Naive B cell (primary cell): ENCODE measurements at regions not wholly inside any gene's neighbourhood (a gene's known extent, or its start where the extent isn't known, plus 50 kb on each side); places are given as distances from the start of the nearest gene placed in this dataset.

Source experiments
- ATAC-seq, 2 donors: fragments of 150-1000 bp; cut with Tn5 transposase; 2 replicates each; pipeline ENCODE4 v1.10.0; 2021; ENCODE audit warnings: low read depth in 2 of 2, mild to moderate bottlenecking in 2 of 2, moderate library complexity in 2 of 2
- DNase-seq: peaks from one replicate; pipeline ENCODE4 v3.0.0; 2022
- H3K27ac Mint-ChIP-seq, 6 donors: one replicate each; pipeline ENCODE4 v1.8.0; 2020 to 2022; ENCODE audit warnings: mild to moderate bottlenecking in 6 of 6, mixed read lengths in 6 of 6, moderate library complexity in 5 of 6, inconsistent platforms in 2 of 6
- H3K27me3 Mint-ChIP-seq, 3 donors: one replicate each; pipeline ENCODE4 v1.8.0; 2021 to 2022; ENCODE audit warnings: mixed read lengths in 3 of 3, mild to moderate bottlenecking in 1 of 3
- H3K36me3 Mint-ChIP-seq, 2 donors: one replicate each; pipeline ENCODE4 v1.8.0; 2020 to 2022; ENCODE audit warnings: mixed read lengths in 2 of 2, inconsistent platforms in 1 of 2, mild to moderate bottlenecking in 1 of 2
- H3K4me1 Mint-ChIP-seq, 3 donors: one replicate each; pipeline ENCODE4 v1.8.0; 2020 to 2022; ENCODE audit warnings: mixed read lengths in 3 of 3, inconsistent platforms in 1 of 3, mild to moderate bottlenecking in 1 of 3, moderate library complexity in 1 of 3
- H3K4me3 Mint-ChIP-seq, 8 donors: one replicate each; pipeline ENCODE4 v1.8.0; 2020 to 2022; ENCODE audit warnings: mild to moderate bottlenecking in 8 of 8, mixed read lengths in 8 of 8, moderate library complexity in 8 of 8, inconsistent platforms in 2 of 8
- H3K9me3 Mint-ChIP-seq, 7 donors: one replicate each; pipeline ENCODE4 v1.8.0; 2020 to 2022; ENCODE audit warnings: mixed read lengths in 7 of 7, mild to moderate bottlenecking in 5 of 7, inconsistent platforms in 2 of 7, moderate library complexity in 1 of 7

DNA sequence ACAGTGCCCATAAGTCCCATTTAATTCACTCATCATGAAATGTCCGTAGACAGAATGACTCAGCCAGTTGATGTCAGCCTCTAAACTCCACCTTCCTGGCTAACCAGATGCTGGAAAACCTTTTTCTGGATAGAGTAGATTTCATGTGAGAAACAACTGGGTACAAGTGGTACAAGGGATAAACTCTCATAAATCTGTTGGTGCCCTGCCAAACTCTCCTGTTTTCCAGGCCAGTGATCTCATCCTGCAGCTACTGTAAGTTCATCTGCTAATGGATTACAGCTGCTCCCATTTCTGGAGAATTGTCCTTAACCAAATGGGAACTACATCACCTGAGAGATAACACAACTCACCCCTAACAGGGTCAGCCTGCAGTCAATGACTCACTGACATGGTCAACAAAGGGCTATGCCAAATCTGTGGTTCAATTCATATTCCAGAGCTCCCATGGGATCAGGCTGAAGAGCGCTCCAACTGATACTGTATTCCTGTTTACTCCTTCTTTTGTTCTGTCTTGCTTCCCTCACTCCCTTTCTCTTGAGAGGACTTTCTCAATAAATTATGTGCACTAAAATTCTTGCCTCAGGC is 210.1 kb upstream of the HDDC2 start:
- peaks cover 1 to 31% (median 15%) of the 10 kb centered on the region in 7 donors for H3K9me3 Mint-ChIP-seq
- no peak overlapping the region for H3K4me3 Mint-ChIP-seq
- DNase-seq (no peak), ATAC-seq (no peak)
- H3K36me3 Mint-ChIP-seq, result no peaks in the 10 kb centered on the region
- H3K27ac Mint-ChIP-seq, result no peak overlapping the region
- peaks cover 4 to 10% (median 7%) of the 10 kb centered on the region in 3 donors for H3K4me1 Mint-ChIP-seq
- H3K27me3 Mint-ChIP-seq, result peaks cover 0 to 7% (median 4%) of the 10 kb centered on the region in 3 donors

DNA sequence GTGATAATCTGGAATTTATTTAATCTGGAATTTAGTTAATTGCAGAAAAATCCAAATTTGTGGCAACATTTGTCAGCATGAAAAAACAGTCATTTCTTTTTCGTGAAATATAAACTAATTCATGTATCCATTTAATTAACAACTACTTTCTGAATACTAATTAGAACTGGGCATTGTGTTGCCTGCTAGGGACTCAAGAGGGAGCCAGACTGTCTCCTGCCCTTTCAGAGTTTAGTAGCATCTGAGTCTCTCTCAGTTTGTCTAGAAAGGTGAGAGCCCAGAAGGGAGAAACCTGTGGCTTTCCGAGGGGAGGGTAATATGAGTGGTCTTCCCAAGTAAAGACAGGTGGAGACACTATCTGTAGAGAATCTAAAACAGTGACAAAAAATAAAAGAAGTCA is 210.9 kb upstream of the HDDC2 start:
- peaks cover 0 to 3% of the 10 kb centered on the region in 2 donors for H3K36me3 Mint-ChIP-seq
- peaks cover 3 to 8% (median 6%) of the 10 kb centered on the region in 3 donors for H3K4me1 Mint-ChIP-seq
- H3K27me3 Mint-ChIP-seq, result peaks cover 0 to 7% (median 4%) of the 10 kb centered on the region in 3 donors
- H3K9me3 Mint-ChIP-seq, result peaks cover 0 to 36% (median 15%) of the 10 kb centered on the region in 7 donors
- no peak overlapping the region for H3K4me3 Mint-ChIP-seq
- H3K27ac Mint-ChIP-seq, result no peak overlapping the region
- DNase-seq, result no peak
- ATAC-seq, result no peak

DNA sequence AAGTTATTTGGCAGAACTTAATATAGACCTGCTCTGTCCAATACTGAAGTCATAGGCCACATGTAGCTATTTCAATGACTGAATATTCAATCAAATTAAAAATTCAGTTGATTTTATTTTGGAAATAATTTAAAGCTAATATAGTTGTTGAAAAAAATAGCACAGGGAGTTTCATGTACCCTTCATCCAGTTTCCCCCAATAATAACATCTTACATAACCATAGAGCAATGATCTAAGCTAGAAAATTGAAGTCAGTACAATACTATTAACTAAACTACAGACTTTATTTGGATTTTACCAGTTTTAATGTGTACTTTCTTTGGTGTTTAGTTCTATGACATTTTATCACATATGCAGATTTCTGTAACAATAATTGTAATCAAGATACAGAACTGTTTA is 212.2 kb upstream of the HDDC2 start:
- Mint-ChIP-seq H3K4me3 (no peak overlapping the region), H3K27ac (no peak overlapping the region), H3K4me1 (no peaks in the 10 kb centered on the region), H3K36me3 (peaks cover 0 to 5% of the 10 kb centered on the region in 2 donors), H3K9me3 (peaks cover 0 to 36% (median 15%) of the 10 kb centered on the region in 7 donors), H3K27me3 (peaks cover 0 to 15% (median 4%) of the 10 kb centered on the region in 3 donors)
- DNase-seq (no peak), ATAC-seq (no peak)

DNA sequence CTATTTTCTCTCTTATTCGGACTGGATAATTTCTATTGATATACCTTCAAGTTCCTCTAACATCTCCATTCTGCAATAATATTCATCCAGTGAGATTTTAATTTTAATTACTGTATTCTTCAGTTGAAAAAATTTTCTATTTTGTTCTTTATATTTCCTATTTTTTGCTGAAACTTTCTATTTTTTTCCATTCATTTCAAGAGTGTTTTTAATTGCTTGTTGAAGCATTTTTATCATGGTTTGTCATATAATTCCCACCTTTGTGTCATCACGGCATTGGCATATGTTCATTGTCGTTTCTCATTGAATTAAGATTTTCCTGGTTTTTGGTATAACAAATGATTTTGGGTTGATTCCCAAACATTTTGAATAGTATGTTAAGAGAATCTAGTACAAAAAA is 214.9 kb upstream of the HDDC2 start:
- Mint-ChIP-seq H3K27ac (no peak overlapping the region), H3K4me1 (no peaks in the 10 kb centered on the region), H3K4me3 (no peak overlapping the region), H3K27me3 (peaks cover 0 to 30% (median 5%) of the 10 kb centered on the region in 3 donors), H3K36me3 (peaks cover 0 to 7% of the 10 kb centered on the region in 2 donors), H3K9me3 (peaks cover 0 to 36% (median 15%) of the 10 kb centered on the region in 7 donors)
- DNase-seq (no peak), ATAC-seq (no peak)

DNA sequence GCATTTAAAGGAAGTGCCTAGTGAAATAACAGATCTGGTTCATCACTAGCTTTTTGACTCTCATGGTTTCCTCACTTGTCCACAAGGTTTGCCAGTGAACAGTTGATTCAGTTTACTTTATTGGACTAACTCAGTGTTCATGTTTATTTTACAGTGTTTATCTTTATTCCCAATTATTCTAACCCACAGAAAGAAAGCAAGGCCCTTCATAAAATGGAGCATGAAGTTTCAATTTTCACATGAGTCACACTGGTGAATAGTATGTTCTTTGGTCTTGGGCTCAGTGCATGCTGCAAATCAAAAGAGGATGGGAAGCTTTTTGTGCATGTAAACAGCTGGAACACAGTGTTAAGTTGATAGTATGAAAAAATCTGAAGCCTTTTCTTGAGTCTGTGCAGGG is 217.6 kb upstream of the HDDC2 start:
- no peak for ATAC-seq
- H3K36me3 Mint-ChIP-seq, result peaks cover 0 to 7% of the 10 kb centered on the region in 2 donors
- peaks cover 0 to 30% (median 5%) of the 10 kb centered on the region in 3 donors for H3K27me3 Mint-ChIP-seq
- no peaks in the 10 kb centered on the region for H3K4me1 Mint-ChIP-seq
- no peak overlapping the region for H3K27ac Mint-ChIP-seq
- peaks cover 0 to 28% (median 13%) of the 10 kb centered on the region in 7 donors for H3K9me3 Mint-ChIP-seq
- DNase-seq, result no peak
- no peak overlapping the region for H3K4me3 Mint-ChIP-seq

DNA sequence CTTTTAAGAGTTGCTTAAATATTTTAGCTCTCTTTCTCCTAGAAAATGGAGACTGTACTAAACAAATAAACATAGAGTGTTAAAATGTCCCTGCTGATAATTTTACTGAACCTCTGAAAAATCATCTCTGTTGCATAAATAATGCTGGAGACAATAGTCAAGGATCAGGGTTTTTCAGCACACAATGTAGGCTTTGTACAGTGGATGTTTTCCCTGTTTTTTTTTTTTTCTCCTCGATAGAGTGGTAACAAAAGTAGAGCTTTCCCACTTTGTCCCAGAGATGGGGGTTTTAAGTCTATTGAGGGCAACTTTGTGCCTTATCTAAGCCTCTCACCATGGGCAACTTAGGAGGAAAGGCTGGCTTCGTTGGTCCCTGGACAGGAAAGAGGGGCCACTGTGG is 222.6 kb upstream of the HDDC2 start:
- Mint-ChIP-seq H3K4me1 (no peaks in the 10 kb centered on the region), H3K36me3 (no peaks in the 10 kb centered on the region), H3K4me3 (no peak overlapping the region), H3K9me3 (peaks cover 0 to 4% (median 0%) of the 10 kb centered on the region in 7 donors), H3K27ac (no peak overlapping the region), H3K27me3 (peaks cover 26 to 39% (median 30%) of the 10 kb centered on the region in 3 donors)
- DNase-seq (no peak), ATAC-seq (no peak)

DNA sequence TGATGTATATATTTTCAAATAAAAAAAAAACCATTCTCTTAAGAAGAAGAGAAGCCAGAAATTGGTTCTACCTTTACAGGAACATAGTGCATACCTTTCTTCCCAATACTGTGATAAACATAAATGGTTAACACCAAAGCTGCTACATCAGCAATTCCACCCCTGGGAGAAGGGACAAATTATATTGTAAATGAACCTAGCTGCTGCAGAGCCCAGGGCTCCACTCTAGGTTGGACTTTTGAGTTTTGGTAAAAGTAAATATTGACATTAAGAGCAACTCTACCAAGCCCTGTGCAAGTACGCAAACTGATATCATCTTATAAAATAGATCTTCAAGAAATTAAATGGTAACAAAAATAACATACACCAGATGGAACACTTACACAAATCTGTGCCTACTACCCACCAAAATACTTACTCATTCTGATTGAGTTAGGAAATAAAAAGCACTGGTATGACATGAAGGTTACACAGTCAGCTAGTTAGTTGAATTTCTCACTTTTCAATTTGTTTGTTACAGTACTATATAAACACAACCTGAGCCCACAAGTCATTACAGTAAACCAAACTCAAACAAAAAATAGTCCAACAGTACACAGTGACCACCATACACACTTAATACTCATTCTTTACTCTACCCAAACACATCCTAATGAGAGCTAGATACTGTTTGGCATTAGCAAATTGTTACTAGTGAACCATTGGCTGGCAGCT is 223.3 kb upstream of the HEY2 start:
- Mint-ChIP-seq H3K9me3 (peaks cover 0 to 4% (median 0%) of the 10 kb centered on the region in 7 donors), H3K27ac (no peak overlapping the region), H3K4me3 (no peak overlapping the region), H3K27me3 (peaks cover 33 to 41% (median 35%) of the 10 kb centered on the region in 3 donors), H3K36me3 (no peaks in the 10 kb centered on the region), H3K4me1 (no peaks in the 10 kb centered on the region)
- ATAC-seq (no peak), DNase-seq (no peak)

DNA sequence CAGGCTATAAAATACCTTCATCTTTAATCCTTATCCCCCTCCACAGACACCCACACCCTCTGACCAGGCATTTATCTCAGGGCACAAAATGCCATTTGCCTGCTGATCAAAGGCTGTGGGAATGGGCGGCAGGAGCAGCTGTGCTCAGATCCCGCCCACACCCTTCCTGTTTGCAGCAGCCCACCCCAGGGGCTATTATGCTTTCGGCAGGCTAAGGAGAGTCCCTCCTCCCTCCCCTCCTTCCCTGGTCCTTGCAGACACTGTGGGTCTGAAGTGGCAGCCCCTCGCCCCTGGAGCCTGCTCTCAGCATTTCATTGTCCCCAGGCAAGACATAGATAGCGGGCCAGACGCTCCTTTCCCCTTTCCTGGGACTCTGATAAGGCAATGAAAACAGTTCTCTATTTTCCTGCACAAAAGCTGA is 220.8 kb upstream of the HEY2 start:
- H3K4me3 Mint-ChIP-seq, result no peak overlapping the region
- H3K27me3 Mint-ChIP-seq, result peaks cover 40 to 57% (median 43%) of the 10 kb centered on the region in 3 donors
- no peaks in the 10 kb centered on the region for H3K4me1 Mint-ChIP-seq
- H3K36me3 Mint-ChIP-seq, result no peaks in the 10 kb centered on the region
- ATAC-seq (no peak), DNase-seq (no peak)
- H3K9me3 Mint-ChIP-seq, result peaks cover 0 to 4% (median 0%) of the 10 kb centered on the region in 7 donors
- H3K27ac Mint-ChIP-seq, result no peak overlapping the region

DNA sequence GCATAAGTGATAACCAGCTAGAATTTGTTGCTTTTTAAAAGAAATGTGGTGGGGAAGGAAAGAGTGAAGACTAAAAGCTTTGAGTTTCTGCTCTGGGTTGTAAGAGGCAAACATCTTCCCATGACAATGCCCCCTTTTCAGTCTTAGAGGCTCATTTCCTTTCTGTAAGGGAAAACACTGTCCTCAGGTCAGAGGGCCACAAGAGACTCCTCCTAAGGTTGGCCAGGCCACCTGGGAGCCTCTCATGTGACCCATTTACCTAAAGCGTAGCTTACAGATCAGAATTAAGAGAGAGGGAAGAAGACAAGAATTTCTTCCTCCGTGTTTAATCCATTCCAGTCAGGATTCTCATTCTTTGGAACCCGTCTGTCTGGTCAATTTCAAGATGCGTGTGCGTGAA is 220.4 kb upstream of the HEY2 start:
- H3K9me3 Mint-ChIP-seq, result peaks cover 0 to 4% (median 0%) of the 10 kb centered on the region in 7 donors
- no peak overlapping the region for H3K4me3 Mint-ChIP-seq
- no peak overlapping the region for H3K27ac Mint-ChIP-seq
- ATAC-seq (no peak), DNase-seq (no peak)
- peaks cover 40 to 61% (median 47%) of the 10 kb centered on the region in 3 donors for H3K27me3 Mint-ChIP-seq
- peaks cover 0 to 4% (median 0%) of the 10 kb centered on the region in 3 donors for H3K4me1 Mint-ChIP-seq
- no peaks in the 10 kb centered on the region for H3K36me3 Mint-ChIP-seq

DNA sequence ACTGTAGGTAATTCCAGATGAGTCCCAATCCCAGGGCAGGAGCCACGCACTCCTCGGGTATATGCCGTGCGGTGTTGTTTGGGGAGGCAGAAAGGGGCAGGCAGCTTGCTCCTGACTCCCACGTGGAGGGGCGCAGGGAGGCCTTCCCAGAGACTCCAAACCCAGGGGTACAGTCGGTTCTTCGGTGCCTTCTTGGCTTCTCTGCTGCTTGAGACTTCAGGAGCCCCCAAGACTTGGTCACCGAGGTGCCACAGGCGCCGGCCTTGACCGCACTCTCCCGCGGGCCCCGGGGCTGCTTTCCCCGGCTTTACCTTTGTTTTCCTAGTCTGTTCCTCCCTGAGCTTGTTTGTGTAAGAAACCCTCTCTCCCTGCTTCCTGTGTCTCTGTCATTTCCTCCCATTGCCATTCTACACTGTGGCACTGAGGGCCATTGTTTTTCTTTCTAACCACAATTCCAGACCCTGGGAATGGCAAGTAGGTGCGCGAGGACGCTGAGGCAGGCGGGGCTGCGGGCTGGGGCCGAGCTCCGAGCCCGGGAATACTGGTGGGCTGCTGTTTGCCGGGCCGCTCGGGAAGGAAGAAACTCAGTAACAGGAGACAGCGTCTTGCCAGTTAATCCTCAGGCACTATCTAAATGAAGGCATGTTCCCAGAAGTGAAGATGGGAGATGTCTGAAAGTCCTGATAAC is 215.6 kb upstream of the HEY2 start:
- H3K27ac Mint-ChIP-seq, result no peak overlapping the region

DNA sequence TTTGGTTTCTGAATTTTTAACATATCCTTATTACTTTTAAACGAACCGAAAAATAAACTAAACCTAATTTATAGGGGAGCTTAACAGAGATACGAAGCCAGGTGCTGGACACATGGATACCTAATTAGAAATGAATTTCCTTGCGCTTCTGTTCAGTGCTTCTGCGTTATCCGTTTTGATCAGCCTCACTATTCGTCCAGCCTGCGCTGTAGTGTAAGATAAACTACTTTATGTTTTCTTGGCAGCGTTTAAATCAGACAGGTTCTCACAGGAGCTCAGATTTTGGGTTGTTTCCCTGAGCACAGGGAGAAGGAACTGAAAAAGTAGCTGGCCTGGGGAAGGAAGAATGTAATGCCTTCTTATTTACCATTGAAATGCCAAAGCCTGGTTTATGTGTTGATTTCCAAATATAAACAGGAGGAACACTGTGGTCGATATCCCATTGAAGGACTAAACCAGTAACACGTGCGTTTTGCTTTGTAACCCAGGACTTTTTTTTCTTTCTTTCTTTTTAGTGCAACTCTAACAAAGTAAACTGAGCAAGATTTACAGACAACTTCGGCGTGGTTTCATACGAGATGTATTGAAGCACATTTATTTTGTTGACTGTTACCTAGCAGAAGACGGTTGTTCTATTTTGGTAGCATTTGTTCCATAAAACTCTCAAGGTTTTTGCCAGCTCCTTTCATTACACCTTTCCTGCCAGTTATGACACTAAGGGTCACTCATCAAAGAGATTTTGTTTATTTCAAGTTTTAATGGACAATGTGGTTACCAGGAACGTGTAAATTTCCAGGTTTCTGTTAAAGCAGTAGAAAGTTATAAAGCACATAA is 214.8 kb upstream of the HEY2 start:
- Mint-ChIP-seq H3K4me1 (peaks cover 0 to 5% (median 0%) of the 10 kb centered on the region in 3 donors), H3K27me3 (peaks cover 44 to 76% (median 49%) of the 10 kb centered on the region in 3 donors)
- DNase-seq, result no peak

More for the DNA sequence above, 215.6 kb upstream of the HEY2 start:
- DNase-seq (no peak), ATAC-seq (no peak)
- Mint-ChIP-seq H3K4me1 (peaks cover 0 to 5% (median 0%) of the 10 kb centered on the region in 3 donors), H3K36me3 (peaks cover 0 to 9% of the 10 kb centered on the region in 2 donors), H3K9me3 (peaks cover 0 to 3% (median 0%) of the 10 kb centered on the region in 7 donors), H3K27me3 (peaks cover 47 to 76% (median 56%) of the 10 kb centered on the region in 3 donors), H3K4me3 (peak overlapping the region in 1 of 8 donors; percentile 20)

DNA sequence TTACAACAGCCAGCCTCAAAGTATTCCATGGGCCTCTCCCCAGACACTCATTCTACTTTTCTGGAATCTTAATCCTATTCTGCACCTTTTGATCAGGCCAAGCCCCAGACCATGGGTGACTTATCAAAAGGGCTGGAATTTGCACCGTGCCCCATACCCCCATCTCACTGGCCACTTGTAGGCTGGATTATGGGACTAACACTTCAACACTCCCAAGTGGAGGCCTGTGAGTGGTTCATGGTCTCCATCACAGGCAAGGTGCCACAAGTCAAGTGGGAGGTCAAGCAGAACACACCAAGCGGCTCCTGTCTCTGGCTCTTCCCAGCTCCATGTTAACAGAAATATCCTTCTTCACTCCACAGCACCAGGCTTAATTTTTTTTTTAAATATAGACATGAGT is 212.3 kb upstream of the HEY2 start:
- peaks cover 44 to 71% (median 45%) of the 10 kb centered on the region in 3 donors for H3K27me3 Mint-ChIP-seq
- peak overlapping the region in 1 of 6 donors; percentile 15 for H3K27ac Mint-ChIP-seq
- ATAC-seq, result no peak
- no peaks in the 10 kb centered on the region for H3K9me3 Mint-ChIP-seq
- H3K36me3 Mint-ChIP-seq, result peaks cover 0 to 9% of the 10 kb centered on the region in 2 donors
- no peak overlapping the region for H3K4me3 Mint-ChIP-seq
- peaks cover 0 to 5% (median 0%) of the 10 kb centered on the region in 3 donors for H3K4me1 Mint-ChIP-seq
- no peak for DNase-seq

More for the DNA sequence above, 214.8 kb upstream of the HEY2 start:
- H3K4me3 Mint-ChIP-seq, result peak overlapping the region in 1 of 8 donors; percentile 20
- ATAC-seq, result no peak
- peaks cover 0 to 3% (median 0%) of the 10 kb centered on the region in 7 donors for H3K9me3 Mint-ChIP-seq
- peaks cover 0 to 9% of the 10 kb centered on the region in 2 donors for H3K36me3 Mint-ChIP-seq
- H3K27ac Mint-ChIP-seq, result no peak overlapping the region

DNA sequence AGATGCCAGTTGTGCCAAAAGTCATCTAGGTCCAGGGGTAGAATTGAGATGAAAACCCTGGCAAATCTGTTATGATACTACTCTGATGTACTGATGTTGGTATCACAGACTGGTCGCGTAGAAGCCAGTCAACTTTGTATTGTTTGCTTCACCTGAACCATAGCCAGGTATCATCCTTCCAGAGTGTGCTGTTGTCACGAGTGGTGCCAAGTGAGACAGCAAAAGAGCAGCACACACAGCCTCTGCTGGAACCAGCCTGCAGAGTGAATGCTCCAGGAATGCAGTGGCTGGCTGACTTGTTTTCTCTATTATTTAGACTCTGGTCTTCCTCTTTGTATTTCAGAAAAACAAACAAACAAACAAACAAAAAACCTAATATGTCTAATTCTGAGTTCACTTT is 209.5 kb upstream of the HEY2 start:
- H3K4me1 Mint-ChIP-seq, result no peaks in the 10 kb centered on the region
- H3K4me3 Mint-ChIP-seq, result no peak overlapping the region
- no peak for DNase-seq
- peaks cover 39 to 61% (median 40%) of the 10 kb centered on the region in 3 donors for H3K27me3 Mint-ChIP-seq
- no peaks in the 10 kb centered on the region for H3K9me3 Mint-ChIP-seq
- H3K27ac Mint-ChIP-seq, result no peak overlapping the region
- peaks cover 0 to 9% of the 10 kb centered on the region in 2 donors for H3K36me3 Mint-ChIP-seq
- ATAC-seq, result no peak
